B cell (primary cell): ENCODE measurements at regions not wholly inside any gene's neighbourhood (a gene's known extent, or its start where the extent isn't known, plus 50 kb on each side); places are given as distances from the start of the nearest gene placed in this dataset.

Experiments
- ATAC-seq: fragments of 200-7000 bp; cut with Tn5 transposase; one replicate; pipeline ENCODE4 v1.10.0; 2021; ENCODE audit warnings: low read depth, mild to moderate bottlenecking, moderate number of reproducible peaks, moderate library complexity
- CTCF ChIA-PET: fragments of 350-600 bp; sonication (Branson Sonifier 250); formaldehyde crosslinking; loops from one replicate; lab custom pipeline; 2021; ENCODE audit warnings: antibody characterized with exemption, inconsistent platforms; lab: Charles Lee
- POLR2A ChIA-PET: fragments of 350-600 bp; sonication (Branson Sonifier 250); formaldehyde crosslinking; loops from one replicate; lab custom pipeline; 2021; ENCODE audit warnings: antibody characterized with exemption; lab: Charles Lee
- DNase-seq: peaks from one replicate; pipeline ENCODE4 v3.0.0; 2013
- H2AFZ ChIP-seq: 2 replicates; pipeline ENCODE4 v1.6.1; 2012; ENCODE audit warnings: mild to moderate bottlenecking, low read depth, low read length; ENCODE audit not compliant: insufficient read depth, poor library complexity, severe bottlenecking
- H3K27ac ChIP-seq, 2 donors: 1 replicate in 1 of 2; 2 replicates in 1 of 2; pipeline ENCODE4 v1.5.1; 2012 to 2013; ENCODE audit warnings: low read length in 2 of 2, mild to moderate bottlenecking in 2 of 2, moderate library complexity in 1 of 2
- H3K27me3 ChIP-seq, 4 experiments: fragments of 200-600 bp in 1 of 4; sonication (generic) in 1 of 4; replicated peaks in 1 of 4; 1 replicate in 2 of 4; 2 replicates in 2 of 4; pipeline versions ENCODE4 v1.6.1 to v1.7.0; 2013 to 2016; ENCODE audit warnings: low read length in 3 of 4, mild to moderate bottlenecking in 2 of 4, mixed read lengths in 1 of 4, moderate library complexity in 1 of 4; ENCODE audit not compliant: insufficient read depth in 4 of 4, control insufficient read depth in 3 of 4; ENCODE audit errors: control extremely low read depth in 1 of 4
- H3K36me3 ChIP-seq, 2 experiments: replicated peaks in 1 of 2; 1 replicate in 1 of 2; 2 replicates in 1 of 2; pipeline versions ENCODE4 v1.6.1 to v1.7.1; 2013; ENCODE audit warnings: low read length in 1 of 2; ENCODE audit not compliant: insufficient read depth in 2 of 2, control insufficient read depth in 1 of 2; ENCODE audit errors: control extremely low read depth in 1 of 2, extremely low read depth in 1 of 2
- H3K4me1 ChIP-seq, 2 donors: fragments of 200-600 bp in 1 of 2; sonication (generic) in 1 of 2; 1 replicate in 1 of 2; 2 replicates in 1 of 2; pipeline versions ENCODE4 v1.5.1 to v1.6.1; 2013 to 2017; ENCODE audit warnings: low read length in 2 of 2; ENCODE audit not compliant: control insufficient read depth in 2 of 2, insufficient read depth in 2 of 2
- H3K4me2 ChIP-seq: replicated peaks from 2 replicates; pipeline ENCODE3; 2012; ENCODE audit warnings: mild to moderate bottlenecking, low read depth, low read length; ENCODE audit not compliant: poor library complexity, severe bottlenecking
- H3K4me3 ChIP-seq, 5 experiments: fragments of 200-600 bp in 1 of 5; sonication (generic) in 1 of 5; 1 replicate in 3 of 5; 2 replicates in 2 of 5; pipeline versions ENCODE4 v1.5.1 to v1.7.0; 2011 to 2016; ENCODE audit warnings: low read length in 4 of 5, mild to moderate bottlenecking in 4 of 5, low read depth in 2 of 5, control low read depth in 1 of 5, moderate library complexity in 1 of 5; ENCODE audit not compliant: insufficient read depth in 1 of 5; ENCODE audit errors: control extremely low read depth in 1 of 5, extremely low read depth in 1 of 5
- H3K79me2 ChIP-seq: fragments of 200-600 bp; sonication (generic); one replicate; pipeline ENCODE4 v1.6.0; 2016; ENCODE audit warnings: low read length; ENCODE audit not compliant: control insufficient read depth, insufficient read depth
- H3K9ac ChIP-seq: fragments of 200-600 bp; sonication (generic); 2 replicates; pipeline ENCODE4 v1.6.1; 2017; ENCODE audit warnings: mild to moderate bottlenecking, low read length, moderate library complexity
- H3K9me3 ChIP-seq, 3 donors: one replicate each; pipeline versions ENCODE4 v1.6.1 to v1.7.1; 2013; ENCODE audit warnings: low read length in 2 of 3; ENCODE audit not compliant: control insufficient read depth in 2 of 3, insufficient read depth in 1 of 3; ENCODE audit errors: control extremely low read depth in 1 of 3
- H4K20me1 ChIP-seq: 2 replicates; pipeline ENCODE4 v1.6.0; 2012; ENCODE audit warnings: mild to moderate bottlenecking, low read length; ENCODE audit not compliant: insufficient read depth, control insufficient read depth, poor library complexity, severe bottlenecking
- H3K27ac Mint-ChIP-seq: one replicate; pipeline ENCODE4 v1.8.0; 2021; ENCODE audit warnings: mixed read lengths
- H3K27me3 Mint-ChIP-seq: one replicate; pipeline ENCODE4 v1.8.0; 2021; ENCODE audit warnings: mixed read lengths
- H3K4me1 Mint-ChIP-seq: one replicate; pipeline ENCODE4 v1.8.0; 2021; ENCODE audit warnings: mixed read lengths
- H3K4me3 Mint-ChIP-seq: one replicate; pipeline ENCODE4 v1.8.0; 2021; ENCODE audit warnings: mixed read lengths
- H3K9me3 Mint-ChIP-seq: one replicate; pipeline ENCODE4 v1.8.0; 2022; ENCODE audit warnings: mixed read lengths; ENCODE audit not compliant: insufficient read depth
- CTCF ChIP-seq: fragments of 200-600 bp; IDR thresholded peaks from one replicate; pipeline ENCODE4 v1.8.0; 2022; ENCODE audit warnings: antibody characterized with exemption, mild to moderate bottlenecking
- EZH2 ChIP-seq: IDR thresholded peaks from 2 replicates; pipeline ENCODE4 v1.6.1; 2012; ENCODE audit warnings: borderline replicate concordance, low read depth, mild to moderate bottlenecking, moderate library complexity, low read length; ENCODE audit not compliant: insufficient read depth, poor library complexity, severe bottlenecking
- WGBS: methylation state at CpG from one replicate; pipeline ENCODE4 v1.1.5; 2013; ENCODE audit warnings: missing lambda C conversion rate; ENCODE audit not compliant: insufficient coverage; 5-methylcytosine and 5-hydroxymethylcytosine counted together
- intact Hi-C: fragments of 100-400 bp; cut with micrococcal nuclease; formaldehyde crosslinking; loops from one replicate; pipeline ENCODE4 v1.10.0; 2022

- Histone ChIP-seq H3K4me2 (no peak overlapping the region), H3K36me3 (no peaks in the 10 kb centered on the region), H4K20me1 (no peaks in the 10 kb centered on the region), H2AFZ (no peak overlapping the region), H3K79me2 (no peaks in the 10 kb centered on the region), H3K9ac (no peak overlapping the region), H3K9me3 (no peaks in the 10 kb centered on the region), H3K4me3 (no peak overlapping the region), H3K4me1 (no peaks in the 10 kb centered on the region), H3K27me3 (peaks cover 0 to 6% (median 0%) of the 10 kb centered on the region in 4 experiments), H3K27ac (no peak overlapping the region)
- POLR2A ChIA-PET: no interaction called here
- ATAC-seq (no peak), DNase-seq (no peak)
- H3K4me3 Mint-ChIP-seq: no peak overlapping the region
- 83% methylated on average over 1 of the region's 1 CpG for WGBS
- intact Hi-C loops: no loop called here
- no peak overlapping the region for H3K27ac Mint-ChIP-seq
- peaks cover 16% of the 10 kb centered on the region for H3K27me3 Mint-ChIP-seq
- H3K4me1 Mint-ChIP-seq: no peaks in the 10 kb centered on the region
- no peaks in the 10 kb centered on the region for H3K9me3 Mint-ChIP-seq
- TF ChIP-seq EZH2 (no peak), CTCF (no peak)
- CTCF ChIA-PET: no interaction called here
Measured at GRCh38 chr11:32317643-32318042, 117.7 kb downstream of the WT1 start.

GRCh38 chr11:32318071-32319055, 117.0 kb downstream of the WT1 start:
- H3K4me1 ChIP-seq: no peaks in the 10 kb centered on the region
- no peak overlapping the region for H2AFZ ChIP-seq
- POLR2A ChIA-PET: no interaction called here
- Mint-ChIP-seq H3K4me1 (no peaks in the 10 kb centered on the region), H3K27ac (no peak overlapping the region), H3K4me3 (no peak overlapping the region), H3K9me3 (no peaks in the 10 kb centered on the region), H3K27me3 (peaks cover 18% of the 10 kb centered on the region)
- no peaks in the 10 kb centered on the region for H3K36me3 ChIP-seq
- no peaks in the 10 kb centered on the region for H3K9me3 ChIP-seq
- H3K27me3 ChIP-seq: peaks cover 0 to 6% (median 0%) of the 10 kb centered on the region in 4 experiments
- ATAC-seq (no peak), DNase-seq (no peak)
- intact Hi-C loops: no loop called here
- H3K9ac ChIP-seq: no peak overlapping the region
- TF ChIP-seq EZH2 (no peak), CTCF (no peak)
- no peak overlapping the region for H3K27ac ChIP-seq
- CTCF ChIA-PET: no interaction called here
- no peaks in the 10 kb centered on the region for H4K20me1 ChIP-seq
- WGBS: 94% methylated on average over 4 of the region's 5 CpGs
- H3K4me2 ChIP-seq: no peak overlapping the region
- no peak overlapping the region for H3K4me3 ChIP-seq
- no peaks in the 10 kb centered on the region for H3K79me2 ChIP-seq
